Activated naive CD4-positive, alpha-beta T cell treated with Interleukin-2 at 50 U/mL for 16 hours (primary cell): ENCODE measurements at regions not wholly inside any gene's neighbourhood (a gene's known extent, or its start where the extent isn't known, plus 50 kb on each side); places are given as distances from the start of the nearest gene placed in this dataset.

Source experiments
- DNase-seq: peaks from one replicate; pipeline ENCODE4 v3.0.0-alpha.2; 2020

DNA sequence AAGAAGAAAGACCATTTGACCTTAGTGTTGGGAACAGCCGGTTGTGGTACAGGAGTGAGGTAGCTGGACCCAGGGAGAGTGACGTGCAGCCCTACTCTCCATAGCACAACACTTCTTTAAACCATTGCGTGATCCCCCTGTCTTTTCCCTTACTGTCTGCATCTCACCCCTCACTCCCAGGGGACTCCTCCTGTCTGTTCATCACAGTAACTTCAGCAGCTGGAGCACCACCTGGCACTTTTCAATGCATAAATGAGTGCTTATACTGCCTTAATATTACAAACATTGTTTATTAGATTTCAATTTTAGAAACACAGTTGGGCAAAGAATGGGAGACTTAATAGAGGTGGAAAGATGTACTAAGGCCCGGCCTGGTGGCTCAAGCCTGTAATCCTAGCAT is 285.5 kb downstream of the UQCRFS1 start:
- no peak for DNase-seq

- no peak for DNase-seq
Measured at GRCh38 chr19:28920269-28921066, 292.5 kb downstream of the UQCRFS1 start.

DNA sequence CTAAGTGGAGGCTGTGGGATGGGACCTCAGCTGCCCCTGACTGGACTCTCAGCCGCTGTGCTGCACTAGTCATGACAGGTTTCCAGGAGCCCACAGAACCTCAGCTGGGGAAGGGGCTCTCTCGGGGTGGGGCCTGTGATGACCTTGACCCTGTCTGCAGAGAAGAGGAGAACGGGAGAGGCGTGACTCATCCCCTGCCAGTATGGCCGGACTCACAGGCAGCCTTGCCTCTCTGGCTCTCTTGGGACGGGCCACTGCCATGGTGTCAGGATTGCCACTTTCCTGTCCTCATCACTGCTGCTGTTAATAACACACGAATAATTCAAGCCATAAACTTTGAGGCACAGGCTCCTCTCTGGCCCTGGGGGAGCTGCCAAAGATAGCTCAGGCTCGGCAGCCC is 295.3 kb downstream of the UQCRFS1 start:
- DNase-seq: no peak

DNA sequence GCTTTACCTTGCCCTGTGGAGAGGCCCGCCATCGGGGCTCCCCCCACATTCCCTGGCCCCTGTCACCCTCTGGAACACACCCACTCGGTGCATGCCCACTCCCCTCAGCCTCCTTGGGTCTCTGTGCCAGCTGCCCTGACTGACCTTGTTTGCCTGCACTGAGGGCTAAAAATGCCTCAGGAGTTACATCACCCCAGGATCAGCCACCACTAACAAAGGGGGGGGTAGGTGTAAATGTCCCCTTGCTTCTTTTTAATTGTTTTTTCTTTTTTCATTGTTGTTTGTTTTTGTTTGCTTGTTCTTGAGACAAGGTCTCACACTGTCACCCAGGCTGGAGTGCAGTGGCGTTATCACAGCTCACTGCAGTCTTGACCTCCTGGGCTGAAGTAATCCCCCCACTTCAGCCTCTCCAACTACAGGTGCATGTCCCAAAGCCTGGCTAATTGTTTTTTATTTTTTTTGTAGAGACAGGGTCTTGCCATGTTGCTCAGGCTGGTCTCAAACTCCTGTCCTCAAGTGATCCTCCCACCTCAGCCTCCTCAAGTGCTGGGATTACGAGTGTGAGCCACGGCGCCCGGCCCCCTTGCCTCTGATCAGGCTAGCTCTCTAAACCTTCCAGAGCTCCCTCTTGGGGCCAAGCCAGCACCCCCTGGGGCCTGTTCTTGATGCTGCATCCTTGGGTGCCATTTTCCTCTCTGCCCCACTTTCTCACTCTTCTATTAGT is 297.1 kb downstream of the UQCRFS1 start:
- no peak for DNase-seq

GRCh38 chr19:28915202-28915601 is 297.7 kb downstream of the UQCRFS1 start:
- no peak for DNase-seq

GRCh38 chr19:28914173-28914572 is 298.8 kb downstream of the UQCRFS1 start:
- no peak for DNase-seq

GRCh38 chr19:28913626-28914025 is 299.3 kb downstream of the UQCRFS1 start:
- DNase-seq: no peak

GRCh38 chr19:28908941-28909340 is 304.0 kb downstream of the UQCRFS1 start:
- DNase-seq: no peak

DNA sequence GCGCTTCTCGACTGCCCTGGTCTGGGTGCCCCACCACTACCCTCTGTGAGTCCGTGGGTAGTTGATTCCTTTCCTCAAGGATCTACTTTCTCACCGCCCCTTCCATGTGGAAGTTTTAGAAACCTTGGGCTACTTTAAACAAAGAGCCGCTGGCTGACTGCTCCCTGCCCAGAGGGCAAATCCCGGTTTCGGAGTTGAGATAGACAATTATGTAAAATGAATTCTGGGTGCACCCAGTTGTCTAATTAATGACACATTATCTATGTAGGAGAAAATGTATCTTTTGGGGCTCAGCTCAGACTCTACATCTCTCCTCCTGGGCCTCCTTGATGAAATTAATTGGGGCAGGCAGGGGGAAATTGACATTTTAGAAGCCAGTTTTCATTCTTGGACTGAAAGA is 305.4 kb downstream of the UQCRFS1 start:
- no peak for DNase-seq

GRCh38 chr19:28905996-28906395 is 307.0 kb downstream of the UQCRFS1 start:
- DNase-seq: no peak

GRCh38 chr19:28899703-28900102 is 313.2 kb downstream of the UQCRFS1 start:
- DNase-seq: no peak

GRCh38 chr19:28898249-28898648 is 314.7 kb downstream of the UQCRFS1 start:
- no peak for DNase-seq

DNA sequence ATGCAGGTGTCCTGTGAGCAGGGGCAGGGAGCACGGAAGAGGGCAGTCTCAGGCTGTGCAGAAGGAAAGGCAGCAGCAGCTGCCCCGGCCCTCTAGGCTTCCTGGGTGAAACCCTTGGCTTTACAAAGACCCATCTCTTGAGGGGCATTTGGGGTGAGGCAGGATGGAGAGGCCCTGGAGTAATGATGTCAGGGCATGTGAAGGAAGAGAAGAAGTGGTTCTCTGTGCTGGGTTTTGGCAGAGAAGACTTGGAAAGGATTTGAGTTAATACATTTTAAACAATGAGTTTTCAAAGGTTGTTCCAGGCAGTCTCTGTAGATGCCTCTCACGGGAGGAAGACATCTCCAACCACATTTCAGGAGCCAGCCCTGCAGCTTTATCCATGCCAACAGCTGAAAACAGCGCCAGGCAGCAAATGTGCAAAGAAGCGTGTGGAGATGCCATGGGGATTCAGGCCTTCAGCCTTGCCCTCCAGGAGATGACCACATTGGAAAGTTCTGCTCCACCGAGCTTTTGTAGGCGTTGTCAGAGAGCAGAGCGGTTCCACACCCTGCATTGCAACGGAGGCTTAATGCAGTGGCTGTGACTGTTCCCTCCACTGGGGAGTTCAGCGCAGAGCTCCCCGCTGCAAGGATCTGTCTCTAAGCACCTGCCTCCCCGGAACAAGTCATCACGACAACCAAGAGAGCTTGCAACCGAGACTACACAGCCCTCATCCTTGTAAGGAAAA is 322.8 kb downstream of the UQCRFS1 start:
- DNase-seq: no peak

GRCh38 chr19:28887920-28888618 is 324.9 kb downstream of the UQCRFS1 start:
- no peak for DNase-seq

DNA sequence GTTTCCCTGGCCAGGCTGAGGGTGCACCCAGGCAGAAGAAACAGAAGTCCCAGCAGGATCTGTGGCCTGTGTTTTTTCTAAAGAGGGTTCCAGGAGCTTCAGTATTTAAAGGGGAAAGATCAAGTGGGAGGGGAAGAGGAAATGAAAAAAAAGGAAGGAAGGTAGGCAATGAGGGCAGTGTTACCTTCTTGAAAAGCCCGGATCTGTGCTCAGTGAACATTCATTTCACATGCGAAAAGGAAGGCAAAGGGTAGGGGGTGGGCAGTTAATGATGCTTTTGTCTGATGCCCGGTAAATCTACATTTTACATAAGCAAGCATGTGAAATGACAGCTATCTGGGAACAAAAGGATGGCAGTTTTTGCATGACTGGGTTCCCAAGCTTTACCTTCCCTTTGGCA is 326.2 kb downstream of the UQCRFS1 start:
- DNase-seq: no peak

- DNase-seq: no peak
Measured at GRCh38 chr19:28885965-28886364, 327.0 kb downstream of the UQCRFS1 start.

DNA sequence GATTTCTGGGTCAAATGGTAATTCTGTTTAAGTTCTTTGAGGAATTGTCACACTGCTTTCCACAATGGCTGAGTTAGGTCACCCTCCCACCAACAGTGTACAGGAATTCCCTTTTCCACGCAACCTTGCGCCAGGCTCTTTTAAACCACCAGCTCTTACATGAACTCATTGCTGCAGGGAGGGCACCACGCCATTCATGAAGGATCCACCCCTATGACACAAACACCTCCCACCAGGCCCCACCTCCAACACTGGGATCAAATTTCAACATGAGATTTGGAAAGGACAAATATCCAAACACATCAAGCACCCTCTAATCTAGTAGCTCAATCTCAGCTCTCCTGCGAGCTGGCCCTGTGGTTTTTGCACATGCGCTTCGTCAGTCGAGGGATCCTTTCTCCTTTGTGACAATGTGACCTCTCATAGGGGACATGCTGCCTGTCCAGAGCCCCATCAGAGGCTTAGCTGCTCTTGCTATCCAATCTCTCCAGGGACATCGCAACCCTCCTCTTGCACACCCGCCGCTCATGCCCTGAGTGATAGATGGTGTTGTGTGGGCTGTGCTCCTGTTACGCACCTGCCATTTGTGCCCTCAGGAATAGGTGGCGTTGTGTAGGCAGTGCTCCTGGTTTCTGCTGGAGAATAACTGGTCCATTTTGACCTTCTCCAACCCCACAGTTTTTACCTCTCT is 328.0 kb downstream of the UQCRFS1 start:
- no peak for DNase-seq

DNA sequence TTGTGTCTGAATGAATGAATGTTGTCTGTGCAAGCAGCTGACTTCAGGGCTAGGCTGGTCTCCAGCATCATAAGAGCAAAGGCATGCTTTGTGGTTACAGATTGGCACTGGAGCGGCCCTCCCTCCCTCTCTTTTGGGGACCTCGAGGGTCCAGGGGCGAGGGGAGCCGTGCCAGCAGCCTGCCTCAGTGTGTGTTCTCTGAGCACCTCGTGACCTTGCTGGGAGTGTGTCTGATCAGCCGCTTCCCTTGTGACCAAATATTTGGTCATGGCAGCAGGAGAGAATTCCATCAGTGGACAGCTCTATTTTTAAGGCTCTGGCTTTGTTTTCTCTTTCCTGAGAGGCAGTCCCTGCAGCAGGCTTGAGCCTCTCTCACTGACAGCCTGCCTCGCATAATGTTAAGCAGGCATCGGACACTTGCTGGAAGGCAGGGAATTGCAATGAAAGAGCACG is 329.7 kb downstream of the UQCRFS1 start:
- no peak for DNase-seq

- DNase-seq: no peak
Measured at GRCh38 chr19:28882818-28883217, 330.1 kb downstream of the UQCRFS1 start.

DNA sequence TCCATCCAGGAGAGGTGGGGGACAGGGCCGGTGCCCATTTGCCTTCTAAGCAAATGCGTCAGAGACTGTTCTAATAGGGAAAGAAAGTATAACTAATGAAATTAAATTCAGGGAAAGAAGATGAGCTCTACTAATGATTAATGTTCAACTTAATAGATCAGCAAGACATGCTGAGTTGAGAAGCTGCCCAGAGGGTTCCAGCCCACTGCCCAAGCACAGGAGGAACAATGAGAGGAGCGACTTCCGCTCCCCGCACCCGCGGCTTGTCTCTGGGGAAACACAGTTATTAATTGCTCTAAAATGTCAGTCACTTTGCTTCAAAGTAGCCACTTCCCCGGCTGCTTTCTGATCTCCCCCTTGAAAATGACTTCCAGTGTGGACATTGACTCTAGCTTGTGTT is 331.3 kb downstream of the UQCRFS1 start:
- no peak for DNase-seq

- no peak for DNase-seq
Measured at GRCh38 chr19:28880735-28881401, 332.1 kb downstream of the UQCRFS1 start.
